ENCODE measurements at regions not wholly inside any gene's neighbourhood (a gene's known extent, or its start where the extent isn't known, plus 50 kb on each side); places are given as distances from the start of the nearest gene placed in this dataset.
A peak's percentile ranks its signal among the peaks of the same experiment; 100 is the strongest.

DNA sequence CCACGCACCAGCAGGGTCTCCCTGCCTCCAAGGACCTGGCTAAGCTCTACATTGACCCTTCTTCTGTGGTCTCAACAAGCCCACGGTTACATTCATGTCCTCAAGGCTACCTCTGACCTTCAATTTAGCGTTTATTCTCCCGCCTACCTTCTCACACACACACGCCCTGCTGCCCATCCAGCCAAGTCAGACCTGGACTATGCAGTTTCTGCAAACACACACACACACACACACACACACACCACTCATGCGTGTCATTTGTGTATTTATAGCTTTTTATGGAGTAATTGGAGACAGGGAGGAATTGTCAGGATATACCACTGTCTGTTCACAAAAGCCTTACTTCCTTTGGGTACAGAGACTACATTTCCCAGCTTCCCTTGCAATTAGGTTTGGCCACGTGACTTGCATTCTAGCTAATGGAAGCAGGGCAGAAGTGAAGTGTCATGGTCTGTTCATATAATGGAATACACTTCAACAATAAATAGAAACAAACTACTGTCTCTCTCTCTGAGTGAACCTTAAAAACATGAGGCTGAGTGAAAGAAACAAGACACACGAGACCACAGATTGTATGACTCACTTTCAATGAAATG lies 53.8 kb upstream of the CPXM2 start (continued):
- TF ChIP-seq CEBPB (IDR thresholded peaks at IDR 0.05; ENCODE audit: low read depth, low read length), result no peak
- no peak for TF ChIP-seq CBX5 (IDR thresholded peaks at IDR 0.05; ENCODE audit: low read depth, low read length)
- TF ChIP-seq SRF (IDR thresholded peaks at IDR 0.05; ENCODE audit: low read depth, low read length), result no peak
- TF ChIP-seq SIX5 (IDR thresholded peaks at IDR 0.05; ENCODE audit: low read depth, low read length), result peak; percentile 71
- TF ChIP-seq EGR1 (IDR thresholded peaks at IDR 0.05; ENCODE audit: borderline replicate concordance, low read depth, low read length), result no peak

All from H1 (cell line).